Activated CD4-positive, alpha-beta T cell treated with anti-CD3 and anti-CD28 coated beads, Interleukin-2, Interleukin-6, amounts not matched to agents 100 ng/mL and 50 ng/mL, durations not matched to agents 16 hours and 8 hours (primary cell): ENCODE measurements at regions not wholly inside any gene's neighbourhood (a gene's known extent, or its start where the extent isn't known, plus 50 kb on each side); places are given as distances from the start of the nearest gene placed in this dataset.
"Not testable (repeated sequence)": the region's sequence is repeated elsewhere in the genome, so short reads cannot be mapped to it uniquely, and the experiment has no call there.

Experiments
- DNase-seq: peaks from one replicate; pipeline ENCODE4 v3.0.0-alpha.2; 2020

DNA sequence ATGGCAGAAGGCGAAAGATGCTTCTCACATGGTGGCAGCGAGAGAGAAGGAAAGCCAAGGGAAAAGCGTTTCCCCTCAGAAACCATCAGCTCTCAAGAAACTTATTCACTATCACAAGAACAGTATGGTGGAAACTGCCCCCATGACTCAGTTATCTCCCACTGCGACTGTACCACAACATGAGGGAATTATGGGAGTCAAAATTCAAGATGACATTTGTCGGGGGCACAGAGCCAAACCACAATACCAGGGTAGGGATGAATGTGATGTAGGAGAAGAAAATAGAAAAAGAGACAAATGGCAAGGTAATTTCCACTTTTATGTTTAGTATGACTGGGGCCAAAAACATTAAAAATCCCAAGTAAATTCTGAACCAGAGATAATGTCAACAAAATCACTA, 216.8 kb downstream of the TRIM36 start:
- DNase-seq: no peak

DNA sequence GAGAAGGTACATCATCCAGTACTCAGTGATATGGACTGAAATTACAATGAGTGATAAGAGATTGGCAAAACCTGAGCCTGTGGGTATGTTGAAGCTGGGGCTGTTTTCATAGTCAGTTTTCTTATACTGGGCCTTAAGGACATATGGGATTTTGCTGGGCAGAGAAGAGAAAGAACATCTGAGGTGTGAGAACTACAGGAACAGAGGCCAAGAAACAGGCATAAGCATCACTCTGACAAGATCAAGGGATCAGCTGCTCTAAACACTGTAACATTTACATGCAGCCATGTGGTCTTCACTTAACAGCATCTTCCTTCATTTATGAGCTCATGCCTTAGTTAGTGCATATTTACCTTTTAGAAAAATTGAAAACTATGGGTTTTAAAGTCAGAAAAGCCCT, 220.0 kb downstream of the TRIM36 start:
- DNase-seq: no peak

DNA sequence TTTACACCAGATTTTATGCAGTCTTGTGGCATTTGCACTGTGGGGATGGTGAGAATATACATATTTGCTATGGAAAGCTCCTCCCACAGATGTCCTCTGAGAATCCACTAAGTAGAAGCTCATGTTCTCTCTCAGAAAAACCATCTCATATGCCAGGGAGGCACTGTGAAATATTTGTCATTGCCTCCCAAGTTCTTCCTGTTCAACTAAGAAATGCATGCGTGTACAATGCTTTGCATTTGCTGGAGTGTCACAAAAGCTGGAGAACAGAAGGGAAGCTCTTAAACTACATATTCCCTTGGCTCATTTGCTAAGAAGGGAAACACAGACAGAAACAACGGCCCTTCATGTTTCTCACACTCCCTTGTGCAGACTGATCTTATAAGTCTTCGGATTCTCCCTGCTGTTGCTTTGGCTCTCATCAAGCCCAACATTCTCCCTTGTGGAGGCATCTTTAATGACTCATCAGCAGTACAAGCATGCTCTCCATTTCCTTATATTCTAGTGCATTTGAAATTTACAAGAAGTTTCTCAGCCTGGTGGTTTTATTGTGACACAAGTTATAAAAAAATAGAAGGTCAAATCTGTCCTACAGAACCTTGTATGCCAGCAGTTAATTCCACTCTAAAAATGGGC, 220.6 kb downstream of the TRIM36 start:
- no peak for DNase-seq

DNA sequence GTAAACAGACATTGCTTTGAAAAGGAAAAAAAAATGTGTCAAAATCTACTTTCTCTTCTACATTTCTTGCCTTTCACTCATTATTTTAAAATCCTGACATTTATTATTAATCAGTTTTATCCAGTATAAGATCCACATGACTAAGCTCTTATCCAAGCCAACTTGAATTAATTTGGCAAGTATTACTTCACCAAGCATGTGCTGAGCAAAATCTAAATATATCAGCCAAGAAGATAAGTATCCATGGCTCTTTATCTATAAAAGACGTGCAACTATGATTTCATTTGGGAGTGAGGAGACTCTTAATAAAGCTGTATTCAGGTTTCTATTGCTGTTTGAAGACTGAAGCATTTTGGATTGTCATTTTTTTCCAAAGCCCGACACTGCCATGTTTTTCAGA, 221.3 kb downstream of the TRIM36 start:
- DNase-seq: no peak

DNA sequence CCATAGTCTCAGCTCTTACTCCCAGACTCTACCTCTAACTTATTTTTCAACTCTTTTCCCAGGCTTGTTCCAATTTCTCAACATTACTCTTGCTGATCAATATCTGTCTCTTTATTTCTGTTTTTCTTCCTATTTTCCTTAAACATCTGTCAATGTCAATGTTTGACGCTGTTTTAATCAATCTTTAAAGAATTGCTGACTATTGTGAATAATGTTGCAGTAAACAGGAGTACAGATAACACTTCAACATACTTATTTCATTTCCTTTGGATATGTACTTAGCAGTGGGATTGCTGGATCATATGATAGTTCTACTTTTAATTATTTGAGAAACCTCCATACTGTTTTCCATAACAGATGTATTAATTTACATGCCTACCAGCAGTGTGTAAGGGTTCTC, 229.0 kb downstream of the TRIM36 start:
- no peak for DNase-seq

DNA sequence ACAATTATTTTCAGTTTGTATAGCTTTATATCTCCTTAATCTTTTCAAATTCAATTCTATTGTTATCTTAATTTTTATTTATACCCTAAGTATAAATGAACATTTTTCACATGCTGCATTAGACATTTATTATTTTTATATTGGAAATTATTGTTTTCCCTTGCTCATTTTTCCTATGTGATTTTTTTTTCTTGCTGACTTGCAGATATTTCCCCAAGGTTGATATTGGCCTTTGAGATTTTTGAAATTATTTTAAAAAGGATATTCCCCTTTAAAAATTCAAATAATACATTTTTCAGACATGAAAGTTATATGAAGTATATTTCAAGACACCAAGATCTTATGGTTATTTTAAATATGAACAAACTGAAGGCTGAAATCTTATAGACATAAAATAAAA, 234.2 kb downstream of the TRIM36 start:
- no peak for DNase-seq

DNA sequence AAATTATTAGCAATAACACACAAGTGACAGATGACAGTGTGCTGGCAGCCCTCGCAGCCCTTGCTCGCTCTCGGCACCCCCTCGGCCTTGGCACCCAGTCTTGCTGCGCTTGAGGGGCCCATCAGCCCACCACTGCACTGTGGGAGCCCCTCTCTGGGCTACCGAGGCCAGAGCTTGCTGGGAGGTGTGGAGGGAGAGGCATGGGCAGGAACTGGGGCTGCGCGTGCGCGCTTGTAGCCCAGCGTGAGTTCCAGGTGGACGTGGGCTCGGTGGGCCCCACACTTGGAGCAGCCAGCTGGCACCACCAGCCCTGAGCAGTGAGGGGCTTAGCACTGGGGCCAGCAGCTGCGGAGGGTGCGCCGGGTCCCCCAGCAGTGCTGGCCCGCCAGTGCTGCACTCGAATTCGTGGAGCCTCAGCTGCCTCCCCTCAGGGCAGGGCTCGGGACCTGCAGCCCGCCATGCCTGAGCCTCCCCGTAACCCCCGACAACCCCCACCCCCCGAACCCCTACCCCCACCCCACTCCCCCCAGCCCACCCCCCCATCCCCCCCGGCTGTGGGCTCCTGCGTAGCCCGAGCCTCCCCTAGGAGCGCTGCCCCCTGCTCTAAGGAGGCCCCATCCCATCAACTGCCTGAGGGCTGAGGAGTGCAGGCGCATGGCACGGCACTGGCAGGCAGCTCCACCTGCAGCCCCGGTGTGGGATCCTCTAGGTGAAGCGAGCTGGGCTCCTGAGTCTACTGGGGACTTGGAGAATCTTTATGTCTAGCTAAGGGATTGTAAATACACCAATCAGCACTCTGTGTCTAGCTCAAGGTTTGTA, 240.9 kb downstream of the TRIM36 start:
- DNase-seq: no peak

DNA sequence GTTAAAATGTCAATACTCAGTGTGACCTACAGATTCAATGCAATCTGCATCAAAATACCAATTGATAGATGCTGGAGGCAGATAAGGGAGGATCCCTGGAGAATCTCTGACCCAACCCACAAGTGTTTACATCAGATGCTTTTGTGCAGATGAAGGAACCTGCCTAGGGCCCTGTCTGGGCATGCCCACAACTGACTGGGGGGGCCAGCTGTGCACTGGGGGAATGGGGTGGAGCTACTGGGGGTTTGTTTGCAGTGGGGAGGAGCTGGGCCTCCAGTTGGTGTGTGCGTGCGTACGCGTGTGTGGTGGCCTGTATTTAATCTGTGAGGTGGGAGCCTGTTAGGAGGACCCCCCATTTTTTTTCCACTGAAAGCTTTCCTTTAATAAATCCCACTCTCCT, 244.9 kb downstream of the TRIM36 start:
- no peak for DNase-seq

DNA sequence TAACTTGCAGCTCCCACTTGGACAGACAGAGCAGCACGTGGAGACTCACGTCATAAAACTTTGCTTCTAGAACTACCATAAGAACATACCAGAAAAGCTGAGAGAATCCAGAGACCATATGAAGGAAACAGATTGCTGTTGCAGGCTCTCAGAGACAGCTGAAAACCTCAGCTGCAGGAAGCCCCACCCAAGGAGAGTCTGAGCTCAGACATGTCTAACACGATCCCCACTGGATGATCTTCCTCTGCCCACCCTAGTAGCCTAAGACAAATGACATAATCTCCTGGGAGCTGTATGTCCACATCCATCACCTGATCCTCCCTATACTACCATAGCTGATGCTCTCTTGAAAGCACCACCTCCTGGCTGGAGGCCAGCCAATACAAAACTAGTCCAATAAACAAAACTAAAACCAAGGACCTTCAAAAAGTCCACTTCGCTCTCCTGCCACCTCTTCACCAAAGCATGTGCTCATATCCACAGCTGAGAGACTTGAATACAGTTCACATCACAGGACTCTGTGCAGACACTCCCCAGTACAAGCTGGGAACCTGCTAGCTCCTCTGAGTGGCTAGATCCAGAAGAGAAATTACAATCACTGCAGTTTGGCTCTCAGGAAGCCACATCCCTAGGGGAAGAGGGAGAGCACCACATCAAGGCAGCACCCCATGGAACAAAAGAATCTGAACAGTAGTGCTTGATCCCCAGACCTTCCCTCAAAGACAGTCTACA, 257.4 kb downstream of the TRIM36 start:
- no peak for DNase-seq

DNA sequence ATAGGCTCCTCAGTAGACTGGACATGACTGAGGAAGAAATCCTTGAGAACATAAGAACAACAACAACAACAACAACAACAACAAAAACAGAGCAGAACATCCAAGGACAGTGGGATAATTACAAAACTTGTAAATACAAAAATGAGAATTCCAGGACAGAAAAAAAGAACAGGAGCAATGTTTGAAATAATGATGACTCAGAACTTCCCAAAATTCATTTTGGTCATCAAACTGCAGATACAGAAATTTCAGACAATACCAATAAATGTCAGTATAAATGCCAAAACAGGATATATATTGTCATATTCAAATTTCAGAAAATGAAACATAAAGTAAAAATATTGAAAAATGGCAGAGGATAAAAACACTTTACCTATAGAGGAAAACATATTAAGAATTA, 259.0 kb downstream of the TRIM36 start:
- no peak for DNase-seq

DNA sequence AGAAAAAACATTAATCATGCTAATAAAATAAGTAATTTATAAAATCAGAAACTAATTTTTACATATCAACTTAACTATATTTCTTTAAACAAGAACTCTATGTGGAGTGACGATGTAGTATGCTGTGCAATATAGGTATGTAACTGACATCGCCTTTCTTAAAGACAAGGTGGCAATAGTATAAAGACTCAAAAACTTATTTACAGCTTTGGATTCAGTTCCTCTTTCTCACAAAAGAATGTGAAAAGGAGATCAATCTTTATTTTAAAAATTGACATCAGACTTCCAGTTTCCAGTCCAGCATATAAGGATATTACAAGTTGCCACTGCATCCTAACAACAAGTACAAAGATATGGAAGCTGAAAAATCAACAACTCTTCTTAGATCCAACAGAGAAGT, 260.3 kb downstream of the TRIM36 start:
- DNase-seq: no peak

DNA sequence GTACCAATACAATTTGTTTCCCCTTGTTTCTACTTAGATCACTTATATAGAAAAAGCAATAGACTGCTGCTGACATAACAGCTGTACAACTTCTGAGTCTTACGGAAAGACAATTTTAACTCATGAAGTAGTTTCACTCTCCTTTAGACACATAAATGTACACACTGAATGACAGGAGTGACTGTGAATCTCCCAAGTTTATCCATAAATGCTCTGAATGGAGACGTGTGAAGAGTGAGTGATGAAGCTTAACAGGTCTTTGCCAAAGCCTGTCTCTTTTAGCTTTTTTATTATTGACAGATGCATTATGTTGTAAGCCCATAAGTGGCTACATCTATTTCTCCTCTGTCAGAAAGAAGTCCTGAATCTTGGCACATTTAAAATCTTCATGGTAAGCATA, 265.9 kb downstream of the TRIM36 start:
- DNase-seq: no peak

DNA sequence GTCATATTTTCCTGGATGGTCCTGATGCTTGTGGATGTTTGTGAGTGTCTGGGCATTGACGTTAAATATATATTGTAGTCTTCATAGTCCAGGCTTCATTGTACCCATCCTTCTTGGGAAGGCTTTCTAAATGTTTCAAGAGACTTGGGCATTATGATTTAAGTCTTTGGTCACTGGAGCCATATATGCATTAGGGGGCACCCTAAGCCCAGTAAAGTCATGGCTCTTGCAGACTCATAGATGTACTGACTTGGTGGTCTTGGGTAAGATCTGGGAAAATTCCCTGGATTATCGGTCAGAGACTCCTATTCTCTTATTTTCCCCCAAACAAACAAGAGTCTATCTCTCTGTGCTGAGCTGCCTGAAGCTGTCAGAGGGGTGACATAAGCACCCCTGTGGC, 271.1 kb downstream of the TRIM36 start:
- DNase-seq: no peak

DNA sequence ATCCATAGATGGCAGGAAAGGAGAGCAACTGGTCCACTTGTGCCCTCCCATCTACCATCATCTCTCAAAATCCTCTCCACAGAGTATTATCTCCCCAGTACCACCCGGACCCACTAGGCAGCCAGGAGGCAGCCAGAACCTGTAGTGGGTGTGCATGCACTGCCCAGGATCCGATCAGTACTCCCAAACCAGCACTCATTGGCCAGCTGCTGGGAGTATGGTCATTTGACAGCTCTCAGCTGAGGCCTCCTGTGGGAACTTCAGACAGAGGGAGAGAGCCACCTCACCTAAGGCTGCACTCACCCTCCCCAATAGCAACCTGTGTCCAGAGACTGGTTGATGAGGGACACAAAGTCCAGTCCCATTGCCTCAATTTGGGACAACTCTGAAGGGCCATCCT, 286.0 kb downstream of the TRIM36 start:
- DNase-seq: no peak

DNA sequence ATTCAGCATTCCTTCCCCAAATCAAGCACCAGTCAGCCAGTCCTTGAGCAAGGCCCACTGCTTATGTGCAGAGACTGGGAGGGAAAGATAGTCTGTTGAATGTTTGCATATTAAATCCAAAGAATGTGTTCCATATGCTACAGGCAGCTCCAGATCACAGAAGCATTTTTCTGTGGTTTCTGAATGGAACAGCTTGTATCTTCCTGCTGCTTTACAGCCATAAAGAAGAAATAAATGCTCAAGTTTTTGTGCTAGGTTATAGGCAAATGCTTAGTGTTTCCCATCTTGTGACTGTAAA, 310.3 kb downstream of the TRIM36 start:
- no peak for DNase-seq

DNA sequence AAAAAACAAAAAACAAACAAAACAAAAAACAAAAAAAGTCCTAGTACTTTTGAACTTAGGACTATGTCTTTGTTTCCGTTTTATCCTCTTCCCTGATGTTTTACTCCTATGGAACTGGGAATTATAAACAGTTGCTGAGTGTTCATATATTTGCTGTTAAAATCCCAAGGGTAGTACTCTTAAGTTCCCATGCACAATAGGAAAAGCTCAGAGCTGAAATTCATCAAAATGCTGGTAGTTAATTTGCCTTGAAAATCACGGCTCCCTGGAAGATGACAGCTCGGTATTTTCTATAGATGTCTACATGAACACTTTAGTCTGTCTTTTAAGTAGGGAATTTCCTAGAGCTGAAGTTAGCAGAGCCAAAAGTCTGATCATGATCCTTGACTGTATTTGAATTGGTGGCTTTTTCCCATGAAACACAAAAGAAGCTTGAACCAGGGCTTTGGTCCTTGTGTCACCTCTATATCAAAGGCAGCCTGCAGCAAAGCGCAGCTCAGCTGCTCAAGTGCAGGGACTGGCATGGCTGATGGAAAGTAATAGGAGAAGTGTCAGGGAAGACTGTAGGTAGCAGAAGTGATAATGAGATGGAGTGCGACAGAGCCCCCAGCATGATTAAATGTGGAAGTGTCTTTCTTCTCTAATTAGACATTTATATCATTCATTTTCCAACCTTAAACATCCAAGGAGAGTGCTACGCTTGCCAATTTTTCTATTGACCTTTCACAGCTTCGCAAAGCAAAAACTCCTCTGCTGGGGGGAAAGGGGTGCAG, 310.9 kb downstream of the TRIM36 start:
- DNase-seq: no peak

DNA sequence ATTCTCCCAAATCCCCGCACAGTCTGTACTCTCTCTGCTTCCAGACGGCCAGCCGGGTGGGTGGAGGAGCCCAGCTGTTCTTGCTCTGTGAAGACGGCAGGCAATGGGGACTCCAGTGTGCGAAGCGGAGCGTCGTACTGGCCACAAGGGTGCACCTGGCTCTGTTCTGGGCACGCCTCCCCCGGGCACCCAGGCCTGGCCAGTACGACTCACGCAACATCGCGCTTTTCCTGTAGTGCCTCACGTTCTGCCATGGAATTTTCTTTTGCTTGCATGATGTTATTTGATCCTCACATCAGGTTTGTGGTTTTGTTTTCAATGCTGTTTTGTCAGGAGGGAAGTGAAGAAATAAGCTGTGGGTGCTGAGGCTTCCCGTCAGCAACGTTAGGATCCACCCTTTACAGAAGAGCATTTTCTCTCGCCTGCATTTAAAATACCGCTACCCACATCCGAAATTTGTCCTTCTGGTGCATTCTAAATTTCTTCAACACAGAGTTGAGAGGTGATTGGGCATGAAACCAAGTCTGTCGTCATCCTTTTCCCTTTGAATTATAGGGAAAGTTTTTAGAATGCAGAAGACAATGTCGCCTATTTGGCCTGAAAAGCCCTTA, 311.7 kb downstream of the TRIM36 start:
- no peak for DNase-seq

DNA sequence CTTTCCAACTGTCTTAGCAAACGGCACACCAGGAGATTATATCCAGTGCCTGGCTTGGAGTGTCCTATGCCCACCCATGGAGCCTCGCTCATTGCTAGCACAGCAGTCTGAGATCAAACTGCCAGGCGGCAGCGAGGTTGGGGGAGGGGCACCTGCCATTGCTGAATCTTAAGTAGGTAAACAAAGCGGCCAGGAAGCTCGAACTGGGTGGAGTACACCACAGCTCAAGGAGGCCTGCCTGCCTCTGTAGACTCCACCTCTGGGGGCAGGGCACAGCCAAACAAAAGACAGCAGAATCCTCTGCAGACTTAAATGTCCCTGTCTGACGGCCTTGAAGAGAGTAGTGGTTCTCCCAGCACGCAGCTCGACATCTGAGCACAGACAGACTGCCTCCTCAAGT, 325.0 kb downstream of the TRIM36 start:
- DNase-seq: not testable (repeated sequence)

DNA sequence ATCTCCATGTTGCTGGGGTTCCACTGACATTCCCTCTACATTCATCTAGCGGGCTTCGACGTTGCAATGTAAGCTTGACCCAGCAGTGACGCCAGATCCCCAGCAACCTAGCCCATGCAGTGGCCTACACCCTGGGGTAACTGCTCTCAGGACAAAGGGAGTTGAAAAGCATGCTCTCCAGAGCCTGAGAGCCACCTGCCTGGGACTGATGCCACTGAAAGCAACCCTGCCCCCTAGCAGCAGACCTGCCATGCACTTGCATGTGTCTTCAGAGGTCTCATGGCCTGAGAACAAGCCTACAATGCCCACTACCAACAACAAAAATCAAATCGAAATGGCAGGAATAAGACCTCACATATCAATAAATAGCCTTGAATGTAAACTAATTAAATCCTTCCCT, 330.3 kb downstream of the TRIM36 start:
- no peak for DNase-seq

DNA sequence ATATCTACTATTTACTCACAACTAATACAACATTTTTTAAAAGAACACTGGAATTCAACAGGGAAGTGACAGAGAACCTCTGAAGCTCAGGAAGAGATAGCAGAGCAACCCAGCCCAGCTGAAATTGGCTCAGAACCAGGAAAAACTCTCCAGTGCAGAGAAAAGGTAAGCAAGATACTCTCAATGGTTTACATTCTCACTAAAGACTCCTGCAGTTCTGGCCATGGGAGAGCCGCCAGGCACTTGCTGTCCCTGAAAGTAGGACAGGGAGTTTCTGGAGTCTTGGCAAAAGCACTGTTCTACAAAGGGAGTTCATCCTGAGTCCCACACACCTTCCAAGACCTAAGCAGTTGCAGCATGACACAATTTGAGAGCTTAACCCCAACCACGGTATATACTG, 330.8 kb downstream of the TRIM36 start:
- no peak for DNase-seq

DNA sequence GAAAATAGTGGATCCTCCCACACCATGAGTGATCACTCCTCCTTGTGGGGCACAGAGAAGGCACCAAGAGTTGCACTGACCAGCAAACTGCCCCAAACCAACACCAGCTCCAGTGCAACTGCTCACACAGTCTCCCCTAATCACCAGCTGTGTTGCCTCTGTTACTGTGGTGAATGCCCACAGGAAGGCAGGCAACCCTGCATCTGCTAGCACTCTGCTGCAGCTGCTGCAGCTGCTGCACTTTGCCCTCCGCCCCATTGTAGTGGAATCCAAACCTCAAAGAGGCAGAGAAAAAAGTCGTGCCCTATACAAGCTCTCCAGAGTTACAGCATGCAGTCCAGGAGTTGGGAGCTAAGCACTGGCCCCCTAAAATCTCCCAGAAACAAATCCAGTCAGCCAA, 339.6 kb downstream of the TRIM36 start:
- no peak for DNase-seq

DNA sequence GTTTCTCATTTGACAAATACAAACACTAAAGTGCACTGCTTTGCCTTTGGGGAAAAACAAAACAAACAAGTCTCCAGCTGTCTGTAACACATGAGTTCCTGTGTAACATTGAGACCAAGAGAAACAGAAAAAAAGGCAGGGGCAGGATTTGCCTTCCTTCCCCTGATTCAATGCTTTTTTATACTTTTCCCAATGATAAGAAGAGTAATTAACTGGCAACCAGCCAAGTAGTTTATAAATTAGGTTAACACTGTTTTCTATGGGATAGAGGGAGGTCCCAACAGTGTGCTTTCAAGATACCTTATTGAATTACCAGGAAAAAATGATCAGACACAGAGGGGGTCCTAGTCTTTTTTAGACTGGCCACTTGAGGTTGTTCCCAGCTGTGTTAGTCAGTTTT, 346.8 kb downstream of the TRIM36 start:
- DNase-seq: no peak

DNA sequence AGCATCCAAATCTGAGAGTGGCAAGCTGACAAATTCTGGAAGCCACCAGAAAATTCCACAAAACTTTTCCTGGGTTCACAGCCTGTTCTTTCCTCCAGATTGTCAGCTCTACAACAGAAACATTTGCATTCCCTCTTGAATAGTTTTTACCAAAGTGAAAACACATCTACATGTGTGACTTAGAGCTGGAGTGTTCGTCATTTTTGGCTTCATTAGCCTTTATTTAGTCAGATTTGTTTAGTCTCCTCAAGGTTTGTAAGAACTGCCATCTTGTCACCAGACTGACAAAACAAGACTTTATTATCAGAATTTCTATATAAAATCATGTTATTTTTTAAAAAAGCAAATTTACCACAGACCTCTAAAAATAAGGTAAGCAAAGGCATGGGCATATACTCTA, 347.3 kb downstream of the TRIM36 start:
- DNase-seq: no peak
